ENCODE measurements at regions not wholly inside any gene's neighbourhood (a gene's known extent, or its start where the extent isn't known, plus 50 kb on each side); places are given as distances from the start of the nearest gene placed in this dataset.

GRCh38 chr3:23062982-23063381 lies 140.1 kb upstream of the UBE2E2 start:
- peaks cover 56% of the 10 kb centered on the region for H3K27me3 Mint-ChIP-seq (ENCODE audit: unreplicated experiment)
- intact Hi-C loops (cut with micrococcal nuclease; ENCODE audit: unreplicated experiment): no loop called here

DNA sequence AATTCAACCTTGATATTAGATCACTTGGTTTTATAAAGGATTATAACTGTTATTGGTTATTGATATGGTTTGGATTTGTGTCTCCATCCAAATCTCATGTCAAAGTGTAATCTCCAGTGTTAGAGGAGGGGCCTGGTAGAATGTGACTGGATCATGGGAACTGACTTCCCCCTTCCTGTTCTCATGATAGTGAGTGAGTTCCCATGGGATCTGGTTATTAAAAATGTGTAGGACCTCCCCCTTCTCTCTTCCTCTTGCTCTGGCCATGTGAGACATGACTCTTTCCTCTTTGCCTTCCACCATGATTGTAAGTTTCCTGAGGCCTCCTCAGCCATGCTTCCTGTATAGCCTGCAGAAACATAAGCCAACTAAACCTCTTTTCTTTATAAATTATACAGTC lies 136.0 kb upstream of the UBE2E2 start:
- TF ChIP-seq, protein P1, sequence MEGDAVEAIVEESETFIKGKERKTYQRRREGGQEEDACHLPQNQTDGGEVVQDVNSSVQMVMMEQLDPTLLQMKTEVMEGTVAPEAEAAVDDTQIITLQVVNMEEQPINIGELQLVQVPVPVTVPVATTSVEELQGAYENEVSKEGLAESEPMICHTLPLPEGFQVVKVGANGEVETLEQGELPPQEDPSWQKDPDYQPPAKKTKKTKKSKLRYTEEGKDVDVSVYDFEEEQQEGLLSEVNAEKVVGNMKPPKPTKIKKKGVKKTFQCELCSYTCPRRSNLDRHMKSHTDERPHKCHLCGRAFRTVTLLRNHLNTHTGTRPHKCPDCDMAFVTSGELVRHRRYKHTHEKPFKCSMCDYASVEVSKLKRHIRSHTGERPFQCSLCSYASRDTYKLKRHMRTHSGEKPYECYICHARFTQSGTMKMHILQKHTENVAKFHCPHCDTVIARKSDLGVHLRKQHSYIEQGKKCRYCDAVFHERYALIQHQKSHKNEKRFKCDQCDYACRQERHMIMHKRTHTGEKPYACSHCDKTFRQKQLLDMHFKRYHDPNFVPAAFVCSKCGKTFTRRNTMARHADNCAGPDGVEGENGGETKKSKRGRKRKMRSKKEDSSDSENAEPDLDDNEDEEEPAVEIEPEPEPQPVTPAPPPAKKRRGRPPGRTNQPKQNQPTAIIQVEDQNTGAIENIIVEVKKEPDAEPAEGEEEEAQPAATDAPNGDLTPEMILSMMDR (IDR thresholded peaks at IDR 0.05; ENCODE audit: unreplicated experiment): no peak
- H3K27ac Mint-ChIP-seq (ENCODE audit: unreplicated experiment): no peak overlapping the region
- BruUV-seq (replicated peaks): no TSS peak
- peaks cover 2% of the 10 kb centered on the region for H3K9me3 Mint-ChIP-seq (ENCODE audit: low read depth, unreplicated experiment)
- H3K27me3 Mint-ChIP-seq (ENCODE audit: unreplicated experiment): peaks cover 30% of the 10 kb centered on the region
- no peak overlapping the region for H3K4me3 Mint-ChIP-seq (ENCODE audit: low read depth, unreplicated experiment)
- DNase-seq: no peak
- no peaks in the 10 kb centered on the region for H3K36me3 Mint-ChIP-seq (ENCODE audit: insufficient read depth, unreplicated experiment)
- CTCF ChIA-PET: no interaction called here
- peaks cover 7% of the 10 kb centered on the region for H3K4me1 Mint-ChIP-seq (ENCODE audit: low read depth, unreplicated experiment)
- intact Hi-C loops (cut with micrococcal nuclease; ENCODE audit: unreplicated experiment): no loop called here

More at GRCh38 chr3:23062982-23063381, 140.1 kb upstream of the UBE2E2 start:
- no TSS peak for BruUV-seq (replicated peaks)
- no peak for DNase-seq
- H3K9me3 Mint-ChIP-seq (ENCODE audit: low read depth, unreplicated experiment): peaks cover 12% of the 10 kb centered on the region
- no peaks in the 10 kb centered on the region for H3K36me3 Mint-ChIP-seq (ENCODE audit: insufficient read depth, unreplicated experiment)
- no peak overlapping the region for H3K4me3 Mint-ChIP-seq (ENCODE audit: low read depth, unreplicated experiment)
- TF ChIP-seq, protein P1 (IDR thresholded peaks at IDR 0.05; ENCODE audit: unreplicated experiment): no peak
- H3K4me1 Mint-ChIP-seq (ENCODE audit: low read depth, unreplicated experiment): peaks cover 5% of the 10 kb centered on the region
- H3K27ac Mint-ChIP-seq (ENCODE audit: unreplicated experiment): no peak overlapping the region
- CTCF ChIA-PET: no interaction called here

DNA sequence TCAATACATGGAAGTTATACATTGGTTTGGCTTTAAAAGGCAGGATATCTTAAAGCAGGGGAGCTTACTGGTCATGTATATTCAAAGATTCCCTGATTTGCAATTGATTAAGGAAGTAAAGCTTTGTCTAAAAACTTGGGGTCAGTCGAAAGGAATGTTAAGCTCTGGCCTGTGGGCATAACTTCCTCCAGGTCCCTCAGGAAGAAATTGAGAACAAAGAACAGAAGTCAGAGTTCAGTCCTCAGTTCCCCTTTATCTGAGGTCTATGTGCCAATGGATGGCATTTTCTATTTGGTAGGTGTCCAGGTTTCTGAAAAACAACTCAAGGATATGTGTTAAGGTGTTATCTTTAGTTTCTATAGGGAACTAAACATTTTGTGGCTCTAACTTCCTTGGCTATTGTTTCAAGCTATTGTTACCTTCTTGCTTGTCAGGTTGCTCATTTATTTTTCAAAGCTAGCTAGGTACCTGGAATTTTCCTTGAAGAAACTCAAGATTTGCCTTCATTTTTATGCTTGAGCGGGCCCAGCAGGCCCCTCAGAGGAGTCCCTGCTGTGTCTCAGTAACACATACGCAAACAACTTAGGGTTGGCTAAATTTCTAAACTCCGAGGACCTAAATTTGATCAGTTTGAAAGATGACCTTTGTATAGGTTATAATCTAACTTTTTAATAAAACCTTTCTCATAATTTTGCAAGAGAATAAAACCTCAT lies 135.0 kb upstream of the UBE2E2 start:
- no peak for DNase-seq
- H3K36me3 Mint-ChIP-seq (ENCODE audit: insufficient read depth, unreplicated experiment): no peaks in the 10 kb centered on the region
- H3K4me1 Mint-ChIP-seq (ENCODE audit: low read depth, unreplicated experiment): peaks cover 7% of the 10 kb centered on the region
- CTCF ChIA-PET: no interaction called here
- TF ChIP-seq, protein P1 (IDR thresholded peaks at IDR 0.05; ENCODE audit: unreplicated experiment): no peak
- intact Hi-C loops (cut with micrococcal nuclease; ENCODE audit: unreplicated experiment): no loop called here
- no TSS peak for BruUV-seq (replicated peaks)
- H3K9me3 Mint-ChIP-seq (ENCODE audit: low read depth, unreplicated experiment): peaks cover 2% of the 10 kb centered on the region
- H3K27ac Mint-ChIP-seq (ENCODE audit: unreplicated experiment): no peak overlapping the region
- H3K4me3 Mint-ChIP-seq (ENCODE audit: low read depth, unreplicated experiment): no peak overlapping the region
- H3K27me3 Mint-ChIP-seq (ENCODE audit: unreplicated experiment): peaks cover 31% of the 10 kb centered on the region

DNA sequence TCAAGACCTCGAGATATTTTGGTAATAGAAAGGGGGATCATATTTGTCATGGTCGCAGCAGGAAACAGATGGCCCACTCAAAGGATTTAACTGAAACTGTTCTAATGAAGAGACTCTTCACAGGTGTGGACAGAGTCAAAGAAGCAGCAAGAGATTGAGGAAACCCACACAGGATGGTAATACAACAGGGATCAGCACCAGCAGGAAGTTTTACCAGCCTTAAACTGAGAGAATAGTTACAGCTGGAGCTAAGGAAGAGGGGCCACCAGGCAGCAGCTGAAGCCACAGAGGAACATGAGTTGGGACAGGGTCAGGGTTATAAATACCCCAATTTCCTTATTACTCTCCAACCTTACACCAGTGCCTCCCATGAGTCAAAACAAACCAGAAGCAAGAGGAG lies 131.8 kb upstream of the UBE2E2 start:
- intact Hi-C loops (cut with micrococcal nuclease; ENCODE audit: unreplicated experiment): no loop called here
- Mint-ChIP-seq H3K4me3 (ENCODE audit: low read depth, unreplicated experiment) (no peak overlapping the region), H3K9me3 (ENCODE audit: low read depth, unreplicated experiment) (peaks cover 2% of the 10 kb centered on the region), H3K27ac (ENCODE audit: unreplicated experiment) (no peak overlapping the region), H3K36me3 (ENCODE audit: insufficient read depth, unreplicated experiment) (no peaks in the 10 kb centered on the region), H3K27me3 (ENCODE audit: unreplicated experiment) (peaks cover 58% of the 10 kb centered on the region), H3K4me1 (ENCODE audit: low read depth, unreplicated experiment) (peaks cover 7% of the 10 kb centered on the region)
- no TSS peak for BruUV-seq (replicated peaks)
- TF ChIP-seq, protein P1 (IDR thresholded peaks at IDR 0.05; ENCODE audit: unreplicated experiment): no peak
- CTCF ChIA-PET: no interaction called here
- DNase-seq: no peak

All from Calu3 (cell line).